Neuron (in vitro differentiated cells): ENCODE measurements at regions not wholly inside any gene's neighbourhood (a gene's known extent, or its start where the extent isn't known, plus 50 kb on each side); places are given as distances from the start of the nearest gene placed in this dataset.

Experiments
- H2AFZ ChIP-seq: one replicate; pipeline ENCODE4 v1.6.1; 2013; ENCODE audit warnings: low read depth, mild to moderate bottlenecking, inconsistent platforms, low read length, moderate library complexity
- H3K27me3 ChIP-seq: one replicate; pipeline ENCODE4 v1.6.1; 2013; ENCODE audit warnings: low read length; ENCODE audit not compliant: insufficient read depth
- H3K36me3 ChIP-seq: one replicate; pipeline ENCODE4 v1.6.1; 2013; ENCODE audit warnings: low read length; ENCODE audit not compliant: insufficient read depth
- H3K4me1 ChIP-seq: one replicate; pipeline ENCODE4 v1.6.1; 2013; ENCODE audit warnings: low read length; ENCODE audit not compliant: insufficient read depth
- H3K4me3 ChIP-seq: 2 replicates; pipeline ENCODE4 v1.5.1; 2013; ENCODE audit warnings: mild to moderate bottlenecking, low read length, moderate library complexity
- H3K9me3 ChIP-seq: one replicate; pipeline ENCODE4 v1.6.1; 2013; ENCODE audit warnings: low read length

DNA sequence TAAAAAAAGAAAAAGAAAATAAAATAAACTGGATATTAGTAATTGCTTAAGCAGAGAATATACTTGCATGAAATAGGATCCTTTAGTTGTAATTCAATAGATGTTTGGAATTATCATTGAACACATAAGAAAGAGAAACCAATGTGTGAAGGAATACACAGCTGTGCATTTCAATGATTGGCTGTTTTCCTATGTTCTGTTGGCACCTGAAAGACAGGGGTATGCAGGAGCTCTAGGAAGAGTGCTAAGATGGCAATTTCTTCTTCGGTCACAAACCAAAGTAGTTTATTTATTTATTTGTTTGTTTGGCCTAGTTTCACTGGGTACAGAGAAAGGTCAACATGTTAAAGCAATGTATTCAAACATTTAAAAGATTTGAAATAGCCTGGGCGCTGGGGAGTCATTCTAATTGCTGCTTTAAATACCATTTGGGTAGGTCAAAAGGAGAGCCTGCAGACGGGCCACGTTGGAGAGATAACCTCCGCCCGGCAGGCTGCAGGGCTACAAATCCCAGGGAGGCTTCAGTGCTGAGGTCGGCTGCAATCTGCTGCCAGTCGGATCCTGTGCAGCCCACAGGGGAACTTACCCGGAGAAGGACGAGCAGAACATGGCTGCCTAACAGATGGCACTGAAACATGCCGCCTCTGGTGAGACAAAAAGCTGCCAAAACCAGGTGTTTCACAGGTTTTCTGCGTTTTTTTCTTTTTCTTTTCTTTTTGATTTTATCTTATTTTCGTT is 154.2 kb upstream of the TYRP1 start:
- Histone ChIP-seq H3K4me1 (no peaks in the 10 kb centered on the region), H3K9me3 (no peaks in the 10 kb centered on the region), H3K36me3 (no peaks in the 10 kb centered on the region), H3K4me3 (no peak overlapping the region), H3K27me3 (no peaks in the 10 kb centered on the region), H2AFZ (no peak overlapping the region)

DNA sequence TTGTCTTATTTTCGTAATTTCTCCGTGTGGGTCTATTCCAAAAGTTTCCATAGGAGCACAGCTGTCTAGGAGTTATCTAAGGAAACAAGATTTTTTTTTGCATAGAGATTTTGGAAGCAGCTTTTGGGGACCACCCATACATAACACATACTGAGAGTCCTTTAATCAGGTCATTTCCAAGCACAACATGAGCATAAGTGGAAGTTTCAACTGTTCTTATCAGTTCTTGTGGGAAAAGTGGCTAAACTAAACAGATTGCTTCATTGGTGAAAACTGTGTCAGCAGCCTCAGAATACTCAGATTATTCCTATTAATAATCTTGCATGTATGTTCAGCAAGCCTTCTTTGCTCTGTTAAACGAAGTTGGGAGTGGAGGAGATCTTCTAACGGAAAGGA is 153.6 kb upstream of the TYRP1 start:
- H2AFZ ChIP-seq, result no peak overlapping the region
- H3K27me3 ChIP-seq, result no peaks in the 10 kb centered on the region
- H3K36me3 ChIP-seq, result no peaks in the 10 kb centered on the region
- no peaks in the 10 kb centered on the region for H3K9me3 ChIP-seq
- H3K4me1 ChIP-seq, result no peaks in the 10 kb centered on the region
- H3K4me3 ChIP-seq, result no peak overlapping the region

DNA sequence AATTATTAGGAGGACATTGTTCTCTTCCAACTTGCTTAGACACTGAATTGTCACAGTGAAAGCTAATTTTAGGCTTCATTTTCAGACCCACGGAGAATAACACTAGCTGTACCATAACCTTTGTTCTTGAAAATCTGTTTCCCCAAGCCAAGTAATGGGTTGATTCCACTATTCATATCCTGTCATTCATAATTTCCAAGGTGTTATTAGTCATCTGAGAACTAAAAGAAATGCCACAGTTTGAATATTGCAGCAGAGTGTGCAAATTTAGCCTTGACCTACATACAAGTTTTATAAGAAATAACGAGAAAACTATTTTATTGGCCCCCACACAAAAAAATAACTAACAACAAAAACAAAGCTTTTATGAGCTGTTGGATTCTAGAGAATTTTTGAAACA is 148.5 kb upstream of the TYRP1 start:
- Histone ChIP-seq H3K4me1 (no peaks in the 10 kb centered on the region), H3K27me3 (no peaks in the 10 kb centered on the region), H3K9me3 (no peaks in the 10 kb centered on the region), H2AFZ (no peak overlapping the region), H3K36me3 (no peaks in the 10 kb centered on the region), H3K4me3 (no peak overlapping the region)

DNA sequence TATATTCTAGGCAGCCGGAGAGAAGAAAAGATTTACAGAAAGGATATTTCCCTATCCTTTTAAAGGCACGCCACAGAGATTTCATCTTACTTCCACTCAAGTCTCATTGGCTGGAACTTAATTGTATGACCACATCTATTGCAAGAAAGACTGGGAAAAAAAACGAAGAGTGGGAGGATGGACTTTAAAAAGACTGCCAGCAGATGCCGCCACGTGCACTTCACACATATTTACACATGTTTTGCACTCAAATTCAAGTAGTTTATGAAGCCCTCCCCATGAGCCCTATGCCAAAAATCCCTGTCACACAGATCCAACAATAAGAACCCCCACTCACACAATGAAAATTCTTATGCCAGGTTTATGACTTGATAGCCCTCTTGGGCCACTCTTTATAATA is 138.5 kb upstream of the TYRP1 start:
- no peaks in the 10 kb centered on the region for H3K4me1 ChIP-seq
- H3K4me3 ChIP-seq, result no peak overlapping the region
- no peak overlapping the region for H2AFZ ChIP-seq
- H3K9me3 ChIP-seq, result no peaks in the 10 kb centered on the region
- H3K27me3 ChIP-seq, result no peaks in the 10 kb centered on the region
- H3K36me3 ChIP-seq, result no peaks in the 10 kb centered on the region

- no peaks in the 10 kb centered on the region for H3K36me3 ChIP-seq
- no peaks in the 10 kb centered on the region for H3K4me1 ChIP-seq
- H3K27me3 ChIP-seq, result no peaks in the 10 kb centered on the region
- no peaks in the 10 kb centered on the region for H3K9me3 ChIP-seq
- no peak overlapping the region for H3K4me3 ChIP-seq
- H2AFZ ChIP-seq, result no peak overlapping the region
Observed at GRCh38 chr9:12566404-12567090, 126.6 kb upstream of the TYRP1 start.

- H3K4me1 ChIP-seq, result no peaks in the 10 kb centered on the region
- no peak overlapping the region for H2AFZ ChIP-seq
- no peaks in the 10 kb centered on the region for H3K27me3 ChIP-seq
- H3K36me3 ChIP-seq, result no peaks in the 10 kb centered on the region
- no peak overlapping the region for H3K4me3 ChIP-seq
- H3K9me3 ChIP-seq, result no peaks in the 10 kb centered on the region
Observed at GRCh38 chr9:12584656-12585522, 108.3 kb upstream of the TYRP1 start.

DNA sequence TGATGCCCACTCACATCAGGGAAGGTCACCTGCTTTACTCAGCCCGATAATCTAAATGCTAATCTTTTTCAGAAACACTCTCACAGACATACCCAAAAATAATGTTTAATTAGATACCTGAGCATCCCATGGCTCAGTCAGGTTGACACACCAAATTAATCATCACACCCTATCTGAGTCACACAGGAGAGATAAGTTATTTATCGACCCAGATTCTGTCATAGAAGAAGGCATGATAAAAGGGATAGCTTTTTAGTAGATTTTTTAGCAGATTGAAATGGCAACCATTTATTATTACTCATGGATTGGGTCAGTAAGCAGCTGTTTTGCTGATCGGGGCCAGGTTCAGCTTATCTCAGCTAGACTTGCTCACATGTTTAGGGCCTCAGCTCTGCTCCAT is 97.8 kb upstream of the TYRP1 start:
- no peaks in the 10 kb centered on the region for H3K27me3 ChIP-seq
- H3K4me1 ChIP-seq, result no peaks in the 10 kb centered on the region
- H3K36me3 ChIP-seq, result no peaks in the 10 kb centered on the region
- no peaks in the 10 kb centered on the region for H3K9me3 ChIP-seq
- no peak overlapping the region for H2AFZ ChIP-seq
- H3K4me3 ChIP-seq, result no peak overlapping the region

- no peaks in the 10 kb centered on the region for H3K36me3 ChIP-seq
- no peak overlapping the region for H3K4me3 ChIP-seq
- no peaks in the 10 kb centered on the region for H3K27me3 ChIP-seq
- H2AFZ ChIP-seq, result no peak overlapping the region
- no peaks in the 10 kb centered on the region for H3K9me3 ChIP-seq
- no peaks in the 10 kb centered on the region for H3K4me1 ChIP-seq
Observed at GRCh38 chr9:12604164-12604821, 88.9 kb upstream of the TYRP1 start.

DNA sequence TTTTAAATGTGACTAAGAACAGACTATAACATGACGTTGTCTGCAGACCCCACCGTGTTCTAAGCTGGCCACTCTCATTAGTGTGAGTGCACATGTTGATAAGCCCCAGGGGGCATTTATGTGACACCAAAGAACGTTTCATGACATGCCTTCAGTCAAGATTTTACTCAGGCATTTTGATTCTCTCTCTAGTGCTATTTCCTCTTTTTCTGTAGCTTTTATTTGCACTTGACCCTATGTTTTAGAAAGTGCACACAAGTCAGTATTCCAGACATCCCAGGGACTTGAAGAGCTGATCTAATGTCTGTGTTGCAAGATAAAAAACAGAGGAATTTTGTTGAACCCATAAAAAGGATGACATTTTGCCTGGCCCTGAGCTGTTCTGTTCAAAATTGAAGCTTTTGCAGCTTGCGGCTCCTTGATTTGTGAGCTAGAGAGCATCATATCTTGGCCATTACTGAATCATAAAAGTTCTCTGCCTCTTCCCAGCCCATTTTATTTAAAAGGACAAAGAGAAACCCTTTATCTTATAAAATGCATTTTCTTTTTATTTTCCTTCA is 80.9 kb upstream of the TYRP1 start:
- Histone ChIP-seq H3K36me3 (no peaks in the 10 kb centered on the region), H3K9me3 (no peaks in the 10 kb centered on the region), H3K4me3 (no peak overlapping the region), H2AFZ (no peak overlapping the region), H3K27me3 (no peaks in the 10 kb centered on the region), H3K4me1 (peaks cover 5% of the 10 kb centered on the region)

DNA sequence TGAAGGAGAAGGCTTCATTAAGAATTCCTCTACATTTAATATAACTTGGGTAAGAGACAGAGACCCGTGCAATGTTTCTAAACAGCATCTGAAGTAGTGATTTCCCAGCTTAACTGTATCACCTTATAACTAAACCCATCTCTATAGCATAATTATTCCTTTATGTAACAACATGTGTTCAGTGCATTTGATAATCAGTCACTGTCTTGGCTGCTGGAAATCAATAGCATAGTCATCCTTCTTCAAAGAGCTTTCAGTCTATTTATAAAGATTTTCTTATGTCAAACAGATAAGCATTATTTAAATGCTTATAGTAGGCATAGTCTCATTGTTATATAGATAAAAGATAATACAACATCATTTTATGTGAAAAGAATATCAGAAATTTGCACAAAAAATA is 80.1 kb upstream of the TYRP1 start:
- Histone ChIP-seq H2AFZ (no peak overlapping the region), H3K9me3 (no peaks in the 10 kb centered on the region), H3K27me3 (no peaks in the 10 kb centered on the region), H3K4me1 (peaks cover 5% of the 10 kb centered on the region), H3K36me3 (no peaks in the 10 kb centered on the region), H3K4me3 (no peak overlapping the region)

DNA sequence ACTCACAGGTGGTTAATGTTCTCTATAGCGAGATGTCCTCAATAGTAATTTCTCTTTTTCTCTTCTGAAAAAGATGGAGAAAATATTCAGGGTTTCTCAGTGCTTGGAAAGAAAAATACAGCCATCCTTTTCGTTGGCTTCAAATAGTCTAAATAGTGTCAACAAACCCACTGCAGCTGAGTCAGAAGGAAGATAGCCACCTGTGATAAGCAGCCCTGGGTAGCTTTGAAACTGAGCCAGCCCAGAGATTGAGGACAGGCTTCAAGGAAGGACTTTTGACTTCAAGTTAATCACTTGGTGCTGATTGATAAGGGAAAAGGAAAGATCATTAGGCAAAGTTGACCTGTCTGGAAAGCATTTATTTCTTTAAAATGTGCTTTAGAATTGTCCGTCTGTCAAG is 78.7 kb upstream of the TYRP1 start:
- Histone ChIP-seq H3K9me3 (no peaks in the 10 kb centered on the region), H3K27me3 (peaks cover 3% of the 10 kb centered on the region), H3K4me3 (no peak overlapping the region), H3K36me3 (no peaks in the 10 kb centered on the region), H3K4me1 (peaks cover 5% of the 10 kb centered on the region), H2AFZ (no peak overlapping the region)

DNA sequence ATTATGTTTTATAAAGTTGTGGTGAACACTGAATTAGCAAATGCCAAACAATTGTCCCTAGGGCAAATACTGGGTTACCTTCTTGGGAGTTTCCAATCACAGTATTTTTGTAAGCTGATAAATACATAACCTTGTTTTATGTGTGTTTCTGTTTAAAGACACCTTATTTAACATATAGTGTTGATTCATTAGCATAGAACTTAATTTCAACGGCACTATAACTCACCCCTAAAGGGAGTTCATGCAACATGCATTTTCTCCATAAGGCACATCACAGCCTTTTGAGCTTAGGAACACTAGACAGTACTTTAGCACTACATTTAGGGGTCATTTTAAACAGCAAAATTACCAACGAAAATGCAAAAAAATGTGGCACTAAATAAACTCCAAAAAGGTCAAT is 74.2 kb upstream of the TYRP1 start:
- H3K4me3 ChIP-seq, result no peak overlapping the region
- no peaks in the 10 kb centered on the region for H3K4me1 ChIP-seq
- H3K9me3 ChIP-seq, result no peaks in the 10 kb centered on the region
- no peaks in the 10 kb centered on the region for H3K36me3 ChIP-seq
- H2AFZ ChIP-seq, result no peak overlapping the region
- peaks cover 3% of the 10 kb centered on the region for H3K27me3 ChIP-seq
